Panc1 (cell line): ENCODE measurements at regions not wholly inside any gene's neighbourhood (a gene's known extent, or its start where the extent isn't known, plus 50 kb on each side); places are given as distances from the start of the nearest gene placed in this dataset.

Experiments used
- ATAC-seq: fragments of 200-7000 bp; cut with Tn5 transposase; 2 replicates; pipeline ENCODE4 v1.9.1; 2020; ENCODE audit warnings: mild to moderate bottlenecking, moderate library complexity
- BruUV-seq: library from RNA; stranded (reverse); fragments of 400-500 nt; replicated peaks from 2 replicates; lab custom pipeline; 2021; lab: Mats Ljungman, UMichigan
- CTCF ChIA-PET: fragments of 300-600 bp; sonication (Branson Sonifier 250); formaldehyde crosslinking; loops from one replicate; lab custom pipeline; 2022; ENCODE audit warnings: antibody characterized with exemption; lab: Charles Lee
- POLR2A ChIA-PET: fragments of 300-600 bp; sonication (Branson Sonifier 250); formaldehyde crosslinking; loops from one replicate; lab custom pipeline; 2022; ENCODE audit warnings: antibody characterized with exemption; lab: Charles Lee
- DNase-seq: peaks from one replicate; pipeline ENCODE4 v3.0.0-alpha.2; 2010; ENCODE audit warnings: low read depth, low spot score
- H3K27ac ChIP-seq: 2 replicates; pipeline ENCODE4 v1.5.1; 2011; ENCODE audit warnings: mild to moderate bottlenecking, low read length, inconsistent platforms
- H3K27me3 ChIP-seq: fragments of 200-500 bp; sonication (Bioruptor generic); 2 replicates; pipeline ENCODE4 v1.6.0; 2014; ENCODE audit warnings: low read length, inconsistent platforms; ENCODE audit not compliant: control insufficient read depth, insufficient read depth
- H3K36me3 ChIP-seq: fragments of 200-500 bp; sonication (Bioruptor generic); 2 replicates; pipeline ENCODE4 v1.5.1; 2014; ENCODE audit warnings: inconsistent platforms, mild to moderate bottlenecking, low read length, moderate library complexity; ENCODE audit not compliant: control insufficient read depth, insufficient read depth
- H3K4me1 ChIP-seq: 2 replicates; pipeline ENCODE4 v1.5.1; 2011; ENCODE audit warnings: inconsistent platforms, mild to moderate bottlenecking, low read length, moderate library complexity; ENCODE audit not compliant: control insufficient read depth, insufficient read depth
- H3K4me3 ChIP-seq, 2 experiments: 2 replicates each; pipeline ENCODE4 v1.5.1; 2011 to 2012; ENCODE audit warnings: low read depth in 2 of 2, low read length in 2 of 2, mild to moderate bottlenecking in 2 of 2, inconsistent platforms in 1 of 2, moderate library complexity in 1 of 2
- H3K9me3 ChIP-seq: fragments of 200-500 bp; sonication (Bioruptor generic); 2 replicates; pipeline ENCODE4 v1.5.1; 2014; ENCODE audit warnings: low read depth, mild to moderate bottlenecking, inconsistent platforms, low read length, moderate library complexity; ENCODE audit not compliant: control insufficient read depth, insufficient read depth
- POLR2AphosphoS5 ChIP-seq: IDR thresholded peaks from 2 replicates; pipeline ENCODE4 v1.6.1; 2012; ENCODE audit warnings: mild to moderate bottlenecking, low read depth, low read length, moderate library complexity
- REST ChIP-seq, 2 experiments: IDR thresholded peaks; 2 replicates each; pipeline ENCODE4 v1.6.1; 2011 to 2012; ENCODE audit warnings: low read depth in 2 of 2, control low read depth in 1 of 2, low read length in 1 of 2, mild to moderate bottlenecking in 1 of 2, moderate library complexity in 1 of 2; ENCODE audit not compliant: insufficient read depth in 1 of 2
- SIN3A ChIP-seq: IDR thresholded peaks from 2 replicates; pipeline ENCODE4 v1.6.1; 2012; ENCODE audit warnings: low read depth, mild to moderate bottlenecking, low read length, moderate library complexity, borderline replicate concordance; ENCODE audit not compliant: insufficient read depth
- TCF7L2 ChIP-seq: IDR thresholded peaks from 2 replicates; pipeline ENCODE4 v1.6.1; 2011; ENCODE audit warnings: mild to moderate bottlenecking, low read depth, low read length, inconsistent platforms
- in situ Hi-C: cut with HindIII; loops from 2 replicates; pipeline ENCODE4 v1.10.0; 2016; ENCODE audit warnings: low sequenced_read_pairs, low pct_unique_long_range_greater_than_20kb
- intact Hi-C: fragments of 100-400 bp; cut with micrococcal nuclease; formaldehyde crosslinking; loops from one replicate; pipeline ENCODE4 v1.10.0; 2022; ENCODE audit not compliant: unreplicated experiment
- TF ChIP-seq, protein P1 (sequence below): fragments of 450-650 bp; IDR thresholded peaks from 2 replicates; pipeline ENCODE4 v1.5.1; 2017; ENCODE audit warnings: mild to moderate bottlenecking

GRCh38 chr2:16224298-16225045, 284.1 kb downstream of the MYCN start:
- no peak overlapping the region for H3K4me3 ChIP-seq
- DNase-seq (no peak), ATAC-seq (peak; percentile 34; the same call in 1 of the 2 replicates)
- H3K27me3 ChIP-seq = peaks cover 2% of the 10 kb centered on the region; the same call in 1 of the 2 replicates
- ChIA-PET POLR2A (no interaction called here), CTCF (no interaction called here)
- intact Hi-C loops = no loop called here
- no TSS peak for BruUV-seq
- in situ Hi-C loops = no loop called here
- no peaks in the 10 kb centered on the region for H3K36me3 ChIP-seq
- no peak overlapping the region for H3K27ac ChIP-seq
- no peaks in the 10 kb centered on the region for H3K9me3 ChIP-seq
- no peaks in the 10 kb centered on the region for H3K4me1 ChIP-seq
- TF ChIP-seq REST (IDR thresholded peaks at IDR 0.05; ENCODE audit: insufficient read depth in 1 of 2, low read depth in 2 of 2, low read length in 1 of 2) (no peak), SIN3A (no peak), TCF7L2 (no peak), POLR2AphosphoS5 (no peak)
- TF ChIP-seq, protein P1, sequence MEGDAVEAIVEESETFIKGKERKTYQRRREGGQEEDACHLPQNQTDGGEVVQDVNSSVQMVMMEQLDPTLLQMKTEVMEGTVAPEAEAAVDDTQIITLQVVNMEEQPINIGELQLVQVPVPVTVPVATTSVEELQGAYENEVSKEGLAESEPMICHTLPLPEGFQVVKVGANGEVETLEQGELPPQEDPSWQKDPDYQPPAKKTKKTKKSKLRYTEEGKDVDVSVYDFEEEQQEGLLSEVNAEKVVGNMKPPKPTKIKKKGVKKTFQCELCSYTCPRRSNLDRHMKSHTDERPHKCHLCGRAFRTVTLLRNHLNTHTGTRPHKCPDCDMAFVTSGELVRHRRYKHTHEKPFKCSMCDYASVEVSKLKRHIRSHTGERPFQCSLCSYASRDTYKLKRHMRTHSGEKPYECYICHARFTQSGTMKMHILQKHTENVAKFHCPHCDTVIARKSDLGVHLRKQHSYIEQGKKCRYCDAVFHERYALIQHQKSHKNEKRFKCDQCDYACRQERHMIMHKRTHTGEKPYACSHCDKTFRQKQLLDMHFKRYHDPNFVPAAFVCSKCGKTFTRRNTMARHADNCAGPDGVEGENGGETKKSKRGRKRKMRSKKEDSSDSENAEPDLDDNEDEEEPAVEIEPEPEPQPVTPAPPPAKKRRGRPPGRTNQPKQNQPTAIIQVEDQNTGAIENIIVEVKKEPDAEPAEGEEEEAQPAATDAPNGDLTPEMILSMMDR = no peak

GRCh38 chr2:16223841-16224177, 283.5 kb downstream of the MYCN start:
- Histone ChIP-seq H3K27me3 (peaks cover 2% of the 10 kb centered on the region; the same call in 1 of the 2 replicates), H3K27ac (no peak overlapping the region), H3K36me3 (no peaks in the 10 kb centered on the region), H3K4me3 (no peak overlapping the region), H3K9me3 (no peaks in the 10 kb centered on the region), H3K4me1 (no peaks in the 10 kb centered on the region)
- ATAC-seq = no peak
- POLR2A ChIA-PET = no interaction called here
- intact Hi-C loops = no loop called here
- BruUV-seq = no TSS peak
- DNase-seq = no peak
- CTCF ChIA-PET = no interaction called here
- in situ Hi-C loops = no loop called here
- TF ChIP-seq REST (IDR thresholded peaks at IDR 0.05; ENCODE audit: insufficient read depth in 1 of 2, low read depth in 2 of 2, low read length in 1 of 2) = no peak
- no peak for TF ChIP-seq POLR2AphosphoS5
- TF ChIP-seq SIN3A = no peak
- no peak for TF ChIP-seq TCF7L2
- TF ChIP-seq, protein P1 = no peak
